T follicular helper cell (primary cell): ENCODE measurements at regions not wholly inside any gene's neighbourhood (a gene's known extent, or its start where the extent isn't known, plus 50 kb on each side); places are given as distances from the start of the nearest gene placed in this dataset.

Experiments used
- DNase-seq: peaks from one replicate; pipeline ENCODE4 v3.0.0-alpha.2; 2020; ENCODE audit warnings: low read depth

GRCh38 chr18:48488388-48488850 is 50.4 kb upstream of the CTIF start:
- DNase-seq, result no peak

- DNase-seq, result no peak
These were observed 52.1 kb upstream of the CTIF start for GRCh38 chr18:48486754-48487153.

- DNase-seq, result no peak
These were observed 52.9 kb upstream of the CTIF start for GRCh38 chr18:48485828-48486405.

GRCh38 chr18:48481092-48481491 is 57.7 kb upstream of the CTIF start:
- DNase-seq, result no peak

GRCh38 chr18:48479531-48479930 is 59.3 kb upstream of the CTIF start:
- no peak for DNase-seq

GRCh38 chr18:48477348-48477747 is 61.5 kb upstream of the CTIF start:
- no peak for DNase-seq

- DNase-seq, result no peak
These were observed 62.3 kb upstream of the CTIF start for GRCh38 chr18:48476550-48476917.

- DNase-seq, result peak; percentile 5
These were observed 62.9 kb upstream of the CTIF start for GRCh38 chr18:48475635-48476549.

GRCh38 chr18:48473816-48474215 is 64.6 kb upstream of the ZBTB7C start:
- no peak for DNase-seq

- DNase-seq, result no peak
These were observed 63.4 kb upstream of the ZBTB7C start for GRCh38 chr18:48472610-48473009.

- no peak for DNase-seq
These were observed 61.4 kb upstream of the ZBTB7C start for GRCh38 chr18:48470484-48471180.

- no peak for DNase-seq
These were observed 59.0 kb upstream of the ZBTB7C start for GRCh38 chr18:48468151-48468550.

- no peak for DNase-seq
These were observed 58.0 kb upstream of the ZBTB7C start for GRCh38 chr18:48467231-48467630.

GRCh38 chr18:48462510-48462909 is 53.3 kb upstream of the ZBTB7C start:
- no peak for DNase-seq

- DNase-seq, result no peak
These were observed 51.9 kb upstream of the ZBTB7C start for GRCh38 chr18:48460929-48461583.

GRCh38 chr18:48459465-48459864 is 50.3 kb upstream of the ZBTB7C start:
- no peak for DNase-seq

- no peak for DNase-seq
These were observed 49.8 kb upstream of the ZBTB7C start for GRCh38 chr18:48459016-48459415.
